GM18505 (cell line): ENCODE measurements at regions not wholly inside any gene's neighbourhood (a gene's known extent, or its start where the extent isn't known, plus 50 kb on each side); places are given as distances from the start of the nearest gene placed in this dataset.
"Not testable (repeated sequence)": the region's sequence is repeated elsewhere in the genome, so short reads cannot be mapped to it uniquely, and the experiment has no call there.

Experiments used
- ATAC-seq: cut with Tn5 transposase; IDR thresholded peaks from one replicate; pipeline ENCODE4 v1.9.1; 2021; ENCODE audit not compliant: unreplicated experiment
- POLR2A ChIP-seq: IDR thresholded peaks from 4 replicates; pipeline ENCODE4 v1.6.1; 2011; ENCODE audit warnings: borderline replicate concordance; ENCODE audit not compliant: insufficient read depth, insufficient read length; ENCODE audit errors: extremely low read depth

- ATAC-seq, result not testable (repeated sequence)
Measured at GRCh38 chr16:29333492-29334097, 72.9 kb downstream of the NPIPB11 start.

DNA sequence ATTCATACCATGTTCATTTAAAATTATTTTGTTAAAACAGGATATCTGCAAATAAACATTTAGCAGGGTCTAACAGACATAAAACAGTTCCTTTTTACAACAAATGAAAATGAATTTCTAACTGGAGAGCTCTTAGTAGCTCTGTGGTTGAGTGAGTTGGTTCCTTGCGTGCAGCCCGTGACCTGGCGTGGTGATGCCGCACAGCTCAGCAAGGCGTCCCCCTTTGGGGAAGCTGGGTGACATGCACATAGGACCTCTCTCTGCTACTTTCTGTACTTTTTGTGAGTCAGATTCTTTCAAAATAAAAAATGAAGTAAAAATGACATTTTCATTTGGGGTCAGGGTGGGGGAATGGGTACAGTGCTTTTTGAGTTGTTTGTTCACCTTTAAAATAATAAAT is 75.9 kb downstream of the NPIPB11 start:
- ATAC-seq, result not testable (repeated sequence)

GRCh38 chr16:29328528-29328927 is 78.0 kb downstream of the NPIPB11 start:
- not testable (repeated sequence) for ATAC-seq

GRCh38 chr16:29327631-29328408 is 78.7 kb downstream of the NPIPB11 start:
- ATAC-seq, result not testable (repeated sequence)

GRCh38 chr16:29326164-29327125 is 80.1 kb downstream of the NPIPB11 start:
- not testable (repeated sequence) for ATAC-seq

DNA sequence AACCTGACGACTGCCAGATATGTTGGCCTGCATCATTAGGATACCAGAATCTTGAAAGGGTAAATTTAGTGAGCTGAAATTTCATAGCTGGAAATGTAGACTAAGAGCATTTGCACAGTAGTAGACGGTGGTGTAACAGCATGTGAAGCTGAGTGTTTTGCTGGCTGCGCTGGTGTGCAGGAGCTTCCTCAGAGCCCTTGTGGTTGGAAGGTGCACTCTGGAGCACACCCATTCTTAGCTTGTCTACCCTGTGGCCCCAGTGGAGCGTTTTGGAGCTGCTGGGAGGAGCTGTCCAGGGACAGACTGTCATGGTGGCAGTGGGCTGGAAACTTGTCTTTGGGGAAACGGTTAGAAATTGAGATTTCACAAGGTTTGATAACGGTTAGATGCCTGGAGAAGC is 82.8 kb downstream of the NPIPB11 start:
- not testable (repeated sequence) for ATAC-seq

GRCh38 chr16:29321585-29321984 is 84.9 kb downstream of the NPIPB11 start:
- TF ChIP-seq POLR2A, result no peak
- ATAC-seq, result no peak

GRCh38 chr16:29321000-29321393 is 85.5 kb downstream of the NPIPB11 start:
- TF ChIP-seq POLR2A, result no peak
- no peak for ATAC-seq

GRCh38 chr16:29320274-29320999 is 86.1 kb downstream of the NPIPB11 start:
- no peak for ATAC-seq
- no peak for TF ChIP-seq POLR2A

GRCh38 chr16:29319726-29320125 is 86.8 kb downstream of the NPIPB11 start:
- no peak for ATAC-seq
- TF ChIP-seq POLR2A, result no peak

- ATAC-seq, result not testable (repeated sequence)
Measured at GRCh38 chr16:29318561-29318968, 87.9 kb downstream of the NPIPB11 start.

GRCh38 chr16:29318037-29318436 is 88.5 kb downstream of the NPIPB11 start:
- ATAC-seq, result no peak
- TF ChIP-seq POLR2A, result no peak

- TF ChIP-seq POLR2A, result no peak
- ATAC-seq, result no peak
Measured at GRCh38 chr16:29317269-29317668, 89.2 kb downstream of the NPIPB11 start.

- no peak for TF ChIP-seq POLR2A
- ATAC-seq, result no peak
Measured at GRCh38 chr16:29316761-29317183, 89.7 kb downstream of the NPIPB11 start.
